GM18909 (cell line): ENCODE measurements at regions not wholly inside any gene's neighbourhood (a gene's known extent, or its start where the extent isn't known, plus 50 kb on each side); places are given as distances from the start of the nearest gene placed in this dataset.
A peak's percentile ranks its signal among the peaks of the same experiment; 100 is the strongest.
"Not testable (repeated sequence)": the region's sequence is repeated elsewhere in the genome, so short reads cannot be mapped to it uniquely, and the experiment has no call there.

Experiments
- ATAC-seq: cut with Tn5 transposase; IDR thresholded peaks from one replicate; pipeline ENCODE4 v1.9.1; 2021; ENCODE audit warnings: mild to moderate bottlenecking; ENCODE audit not compliant: unreplicated experiment, poor library complexity

GRCh38 chr10:29363930-29364329, 75.1 kb downstream of the LYZL1 start:
- ATAC-seq = not testable (repeated sequence)

GRCh38 chr10:29366206-29366605, 77.3 kb downstream of the LYZL1 start:
- not testable (repeated sequence) for ATAC-seq

- no peak for ATAC-seq
Observed at GRCh38 chr10:29369419-29369818, 80.5 kb downstream of the LYZL1 start.

- no peak for ATAC-seq
Observed at GRCh38 chr10:29370097-29371092, 81.5 kb downstream of the LYZL1 start.

GRCh38 chr10:29372920-29373319, 84.0 kb downstream of the LYZL1 start:
- ATAC-seq = no peak

GRCh38 chr10:29374162-29374561, 85.3 kb downstream of the LYZL1 start:
- no peak for ATAC-seq

GRCh38 chr10:29375888-29376287, 87.0 kb downstream of the LYZL1 start:
- no peak for ATAC-seq

- ATAC-seq = no peak
Observed at GRCh38 chr10:29377333-29377961, 88.6 kb downstream of the LYZL1 start.

- no peak for ATAC-seq
Observed at GRCh38 chr10:29378106-29378505, 89.2 kb downstream of the LYZL1 start.

- no peak for ATAC-seq
Observed at GRCh38 chr10:29379208-29379607, 90.3 kb downstream of the LYZL1 start.

- not testable (repeated sequence) for ATAC-seq
Observed at GRCh38 chr10:29379777-29380598, 91.1 kb downstream of the LYZL1 start.

- ATAC-seq = not testable (repeated sequence)
Observed at GRCh38 chr10:29380599-29381511, 92.0 kb downstream of the LYZL1 start.

GRCh38 chr10:29386342-29386999, 97.6 kb downstream of the LYZL1 start:
- ATAC-seq = peak; percentile 41

GRCh38 chr10:29387269-29387668, 98.4 kb downstream of the LYZL1 start:
- ATAC-seq = no peak

- ATAC-seq = not testable (repeated sequence)
Observed at GRCh38 chr10:29388112-29388511, 99.2 kb downstream of the LYZL1 start.

- no peak for ATAC-seq
Observed at GRCh38 chr10:29389493-29389892, 100.6 kb downstream of the LYZL1 start.

- ATAC-seq = no peak
Observed at GRCh38 chr10:29389935-29390334, 101.1 kb downstream of the LYZL1 start.

- no peak for ATAC-seq
Observed at GRCh38 chr10:29392376-29393021, 103.6 kb downstream of the LYZL1 start.
